Caki2 (cell line): ENCODE measurements at regions not wholly inside any gene's neighbourhood (a gene's known extent, or its start where the extent isn't known, plus 50 kb on each side); places are given as distances from the start of the nearest gene placed in this dataset.
A peak's percentile ranks its signal among the peaks of the same experiment; 100 is the strongest.
"Not testable (repeated sequence)": the region's sequence is repeated elsewhere in the genome, so short reads cannot be mapped to it uniquely, and the experiment has no call there.

Source experiments
- DNase-seq: peaks from one replicate; pipeline ENCODE4 v3.0.0-alpha.2; 2015; ENCODE audit warnings: low read depth
- in situ Hi-C: cut with HindIII; loops from 2 replicates; pipeline ENCODE4 v1.10.0; 2016; ENCODE audit warnings: low sequenced_read_pairs, low pct_unique_long_range_greater_than_20kb, mixed read lengths

GRCh38 chr7:26065652-26066051, 86.3 kb upstream of the NFE2L3 start:
- DNase-seq = no peak
- in situ Hi-C loops = no loop called here

DNA sequence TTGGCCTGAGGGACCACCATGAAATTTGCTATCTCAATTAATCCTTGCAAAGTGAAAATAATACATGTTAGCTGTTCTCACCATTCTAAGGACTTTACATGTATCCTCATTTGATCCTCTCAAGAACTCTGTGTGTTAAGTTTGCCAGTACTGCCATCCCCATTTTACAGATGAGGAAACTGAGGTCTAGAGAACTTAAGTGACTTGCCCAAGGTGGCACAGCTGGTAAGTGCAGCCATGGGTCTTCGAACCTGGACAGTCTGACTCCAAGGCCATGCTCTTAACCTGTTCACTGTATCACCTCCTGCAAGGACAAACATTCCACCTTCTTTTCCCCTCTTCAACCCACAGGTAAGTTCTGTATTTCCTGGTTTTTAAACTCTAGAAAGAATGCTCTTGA, 85.3 kb upstream of the NFE2L3 start:
- in situ Hi-C loops = no loop called here
- DNase-seq = no peak

DNA sequence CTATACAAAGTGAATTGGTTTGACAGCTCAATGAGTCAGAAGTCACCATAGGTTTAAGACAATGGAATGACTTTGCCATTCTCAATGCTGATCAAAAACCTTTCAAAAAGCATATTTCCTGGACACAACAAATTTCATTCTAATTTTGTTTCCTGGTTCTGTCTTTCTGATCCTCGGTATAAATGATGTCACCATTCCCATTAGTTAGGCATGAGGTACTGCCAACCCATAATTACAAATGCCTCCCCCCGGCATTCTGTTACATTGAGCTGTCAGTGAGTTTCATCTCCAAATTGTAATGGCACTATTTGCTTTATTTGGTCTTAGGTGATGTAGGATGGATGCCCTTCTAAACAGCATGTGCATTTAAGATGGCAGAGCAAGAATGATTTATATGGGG, 81.7 kb upstream of the NFE2L3 start:
- in situ Hi-C loops = no loop called here
- DNase-seq = no peak

DNA sequence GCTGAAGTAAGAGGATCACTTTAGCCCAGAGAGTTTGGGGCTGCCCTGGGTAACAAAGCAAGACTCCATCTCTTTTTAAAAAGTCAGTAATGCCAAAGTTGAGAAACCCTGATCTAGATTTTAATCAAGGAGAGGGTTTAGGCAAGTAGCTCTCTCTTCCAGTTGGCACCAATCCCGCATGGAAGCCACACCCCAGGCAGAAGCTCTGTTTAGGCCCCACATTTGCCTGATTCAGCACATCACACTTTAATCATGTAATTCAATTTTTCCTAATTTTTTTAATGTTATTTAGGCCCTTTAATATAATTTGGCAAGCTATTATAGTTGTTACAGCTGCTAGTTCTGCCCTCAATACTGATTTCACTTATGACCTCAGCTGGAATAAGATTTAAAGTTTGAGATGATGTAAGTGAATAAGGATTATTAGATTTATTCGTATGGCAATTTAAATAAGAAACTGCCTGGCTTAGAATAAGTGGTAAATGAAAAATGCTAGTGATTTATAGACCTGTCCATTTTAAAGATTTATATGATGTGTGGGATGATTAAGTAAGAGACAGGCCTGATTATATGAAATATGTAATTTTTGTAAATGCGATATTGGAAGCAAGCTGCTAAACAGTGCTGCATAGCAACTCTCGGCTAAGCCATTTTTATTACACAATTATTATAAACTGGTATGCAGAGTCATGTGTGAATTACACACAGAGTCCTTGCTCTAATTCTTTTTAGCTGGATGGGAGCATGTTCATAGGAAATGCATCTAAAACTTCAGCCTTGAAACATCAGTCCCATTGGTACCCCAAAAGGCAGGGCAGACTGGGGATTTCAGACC, 80.2 kb upstream of the NFE2L3 start:
- in situ Hi-C loops = no loop called here
- DNase-seq = no peak

DNA sequence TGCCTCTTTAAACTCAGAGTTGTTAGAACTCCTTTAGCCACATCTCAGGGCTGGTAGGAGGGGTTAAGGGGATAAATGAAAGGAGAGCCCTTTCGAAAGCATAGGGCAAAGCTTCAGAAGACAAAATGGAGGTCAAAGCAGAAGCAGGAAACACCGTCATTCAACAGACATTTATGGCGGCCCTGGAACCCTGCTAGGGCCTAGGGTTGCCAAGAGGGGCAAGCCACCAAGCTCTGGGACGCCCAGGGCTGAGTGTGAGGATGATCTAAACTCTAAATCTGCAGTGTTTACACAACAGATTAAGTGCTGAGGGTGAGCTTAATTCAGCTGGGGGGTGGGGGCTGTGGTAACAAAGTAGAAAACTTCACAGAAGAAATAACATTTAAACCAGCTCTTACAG, 79.0 kb upstream of the NFE2L3 start:
- in situ Hi-C loops = no loop called here
- no peak for DNase-seq

GRCh38 chr7:26074919-26075318, 77.1 kb upstream of the NFE2L3 start:
- no peak for DNase-seq
- in situ Hi-C loops = no loop called here

DNA sequence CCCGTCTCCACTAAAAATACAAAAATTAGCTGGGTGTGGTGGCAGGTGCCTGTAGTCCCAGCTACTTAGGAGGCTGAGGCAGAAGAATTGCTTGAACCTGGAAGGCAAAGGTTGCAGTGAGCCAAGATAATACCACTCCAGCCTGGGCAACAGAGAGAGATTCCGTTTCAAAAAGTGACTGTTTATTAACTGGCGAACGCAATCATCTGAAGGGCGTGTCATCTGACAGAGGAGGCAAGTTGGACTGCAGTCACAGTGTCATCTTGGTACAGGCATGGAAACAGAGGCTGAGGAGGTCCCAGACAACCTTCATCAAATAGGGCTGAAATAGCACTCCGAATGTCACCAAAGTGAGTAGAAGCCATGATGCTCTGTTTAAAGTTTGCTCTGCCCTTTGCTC, 75.3 kb upstream of the NFE2L3 start:
- no peak for DNase-seq
- in situ Hi-C loops = no loop called here

GRCh38 chr7:26078437-26079336, 73.3 kb upstream of the NFE2L3 start:
- peak; percentile 32 for DNase-seq

GRCh38 chr7:26081638-26082037, 70.4 kb upstream of the NFE2L3 start:
- in situ Hi-C loops = no loop called here
- no peak for DNase-seq

More at GRCh38 chr7:26078437-26079336, 73.3 kb upstream of the NFE2L3 start:
- in situ Hi-C loops = no loop called here

- no peak for DNase-seq
- in situ Hi-C loops = no loop called here
Measured at GRCh38 chr7:26083113-26083512, 68.9 kb upstream of the NFE2L3 start.

DNA sequence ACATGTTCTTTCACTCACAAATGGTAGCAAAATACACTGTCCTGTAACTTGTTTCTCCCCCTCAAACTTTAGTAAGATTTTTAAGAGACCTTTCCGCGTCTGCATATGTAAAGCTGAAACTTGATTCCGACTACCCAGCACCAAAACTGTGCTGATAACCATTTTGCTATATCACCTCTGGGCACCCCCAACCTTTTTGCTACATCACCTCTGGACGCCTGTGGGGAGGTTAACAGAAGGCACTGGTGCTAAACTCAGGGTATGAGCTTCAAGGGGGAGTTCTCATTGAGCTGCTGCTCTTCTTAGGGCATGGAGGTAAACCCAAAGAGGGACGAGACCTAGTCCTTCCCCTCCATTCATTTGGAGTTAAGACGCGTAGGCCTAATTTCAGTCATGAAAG, 67.6 kb upstream of the NFE2L3 start:
- DNase-seq = no peak
- in situ Hi-C loops = no loop called here

DNA sequence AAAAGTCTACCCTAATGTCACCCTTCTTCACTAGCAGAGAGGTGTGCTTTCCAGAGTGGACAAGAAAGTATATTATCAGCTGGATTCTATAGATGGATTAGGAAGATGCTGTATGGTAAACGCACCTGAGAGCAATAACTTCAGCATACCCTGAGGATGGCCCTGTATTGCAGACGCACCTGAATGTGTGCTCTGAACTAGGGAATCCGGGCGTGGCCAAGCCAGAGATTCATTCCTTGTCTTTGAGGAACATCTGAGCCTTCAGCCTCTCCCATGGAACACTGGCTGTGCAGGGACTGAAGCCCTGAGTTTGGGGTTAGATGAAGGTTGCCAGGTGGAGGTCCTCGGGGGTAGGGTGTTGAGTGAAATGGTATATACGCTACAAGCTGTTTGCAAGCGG, 66.2 kb upstream of the NFE2L3 start:
- in situ Hi-C loops = no loop called here
- no peak for DNase-seq

- no peak for DNase-seq
- in situ Hi-C loops = no loop called here
Measured at GRCh38 chr7:26087321-26088091, 64.5 kb upstream of the NFE2L3 start.

- in situ Hi-C loops = not testable (repeated sequence)
Measured at GRCh38 chr7:26089469-26089868, 62.5 kb upstream of the NFE2L3 start.

GRCh38 chr7:26090927-26091519, 61.0 kb upstream of the NFE2L3 start:
- in situ Hi-C loops = loop anchor here (10.0 kb wide), 1 partner anchor 104 kb away; no protein-coding TSS in a partner anchor

More at GRCh38 chr7:26089469-26089868, 62.5 kb upstream of the NFE2L3 start:
- not testable (repeated sequence) for DNase-seq

DNA sequence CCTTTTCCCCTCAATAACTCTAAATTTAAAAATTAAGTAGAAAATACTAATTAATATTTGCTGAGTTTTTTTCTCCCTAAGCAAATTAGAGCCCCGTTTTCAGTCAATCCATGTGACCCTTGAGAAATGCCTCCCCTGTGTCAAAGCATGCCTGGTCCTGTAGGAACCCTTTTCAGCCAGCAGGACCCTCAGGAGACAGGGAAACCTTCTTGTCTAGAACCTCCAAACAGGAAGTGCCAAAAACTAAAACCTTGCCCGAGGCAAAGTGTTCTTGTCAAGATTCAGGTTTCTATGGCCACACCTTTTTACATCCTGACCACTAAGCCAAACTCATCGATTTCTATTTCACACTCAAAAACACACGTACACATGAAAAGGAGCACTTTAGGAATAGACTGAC, 60.1 kb upstream of the NFE2L3 start:
- DNase-seq = no peak
- in situ Hi-C loops = loop anchor here (10.0 kb wide), 1 partner anchor 103 kb away; no protein-coding TSS in a partner anchor

More at GRCh38 chr7:26090927-26091519, 61.0 kb upstream of the NFE2L3 start:
- peak; percentile 55 for DNase-seq

GRCh38 chr7:26093023-26093422, 59.0 kb upstream of the NFE2L3 start:
- in situ Hi-C loops = loop anchor here (10.0 kb wide), 1 partner anchor 102 kb away; no protein-coding TSS in a partner anchor

DNA sequence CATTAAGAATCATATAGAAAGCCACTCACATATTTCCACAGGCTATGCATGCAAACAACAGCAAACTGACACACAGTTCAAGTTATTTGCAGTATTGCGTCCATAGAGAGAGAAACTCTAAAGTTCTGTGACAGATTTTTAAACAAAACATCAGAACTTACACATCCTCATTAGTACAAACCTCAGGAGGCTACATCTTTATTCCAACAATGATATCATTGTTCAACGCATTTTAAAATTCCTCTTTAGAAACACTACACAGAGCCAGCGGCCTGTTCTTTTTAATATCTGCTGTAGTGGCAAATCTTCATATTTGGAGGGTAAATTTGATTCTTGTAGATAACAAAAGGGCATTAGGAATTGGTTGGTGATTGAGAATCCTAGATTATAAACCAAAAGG, 55.9 kb upstream of the NFE2L3 start:
- in situ Hi-C loops = loop anchor here (10.0 kb wide), 1 partner anchor 99 kb away; no protein-coding TSS in a partner anchor
- DNase-seq = no peak

More at GRCh38 chr7:26093023-26093422, 59.0 kb upstream of the NFE2L3 start:
- no peak for DNase-seq
